GM19025 (cell line): ENCODE measurements at regions not wholly inside any gene's neighbourhood (a gene's known extent, or its start where the extent isn't known, plus 50 kb on each side); places are given as distances from the start of the nearest gene placed in this dataset.

ENCODE experiments used
- ATAC-seq: cut with Tn5 transposase; IDR thresholded peaks from one replicate; pipeline ENCODE4 v1.9.1; 2021; ENCODE audit warnings: mild to moderate bottlenecking, low read depth, moderate library complexity; ENCODE audit not compliant: unreplicated experiment

DNA sequence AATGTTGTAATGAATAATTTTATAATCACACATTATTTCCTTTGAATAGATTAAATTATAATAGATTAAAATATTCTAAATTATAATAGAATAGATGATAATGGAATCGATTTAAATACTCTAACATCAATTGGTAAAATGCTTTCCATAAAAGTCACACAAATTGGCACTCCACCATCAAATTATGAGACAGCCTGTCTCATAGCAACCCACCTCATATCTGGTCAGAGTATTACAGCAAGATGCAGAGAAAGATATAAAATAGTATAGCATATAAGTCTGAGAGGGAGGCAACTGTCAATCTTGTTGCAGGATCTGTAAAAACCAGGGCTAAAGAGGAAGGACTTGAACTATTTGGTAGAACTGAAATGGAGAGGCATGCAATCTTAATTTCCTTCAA lies 98.4 kb upstream of the NCKAP5 start:
- no peak for ATAC-seq

DNA sequence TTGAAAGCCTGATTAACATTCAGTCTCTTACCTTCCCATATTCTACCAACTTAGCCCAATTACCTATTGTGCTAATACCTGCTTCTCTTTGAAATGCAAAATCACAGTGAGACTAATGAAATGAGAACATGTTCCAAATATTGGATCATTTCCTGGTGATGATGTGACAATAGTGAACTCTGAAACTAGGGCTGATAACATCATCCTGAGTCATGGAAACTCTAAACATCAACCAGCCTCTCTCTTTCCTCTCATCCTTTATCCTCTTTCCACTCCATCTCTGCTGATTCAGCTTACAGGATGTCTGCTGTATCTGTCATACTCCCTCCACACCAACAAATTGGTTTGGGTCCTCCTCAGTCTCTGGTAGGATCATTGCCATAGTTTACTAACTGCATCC lies 98.8 kb upstream of the NCKAP5 start:
- no peak for ATAC-seq

DNA sequence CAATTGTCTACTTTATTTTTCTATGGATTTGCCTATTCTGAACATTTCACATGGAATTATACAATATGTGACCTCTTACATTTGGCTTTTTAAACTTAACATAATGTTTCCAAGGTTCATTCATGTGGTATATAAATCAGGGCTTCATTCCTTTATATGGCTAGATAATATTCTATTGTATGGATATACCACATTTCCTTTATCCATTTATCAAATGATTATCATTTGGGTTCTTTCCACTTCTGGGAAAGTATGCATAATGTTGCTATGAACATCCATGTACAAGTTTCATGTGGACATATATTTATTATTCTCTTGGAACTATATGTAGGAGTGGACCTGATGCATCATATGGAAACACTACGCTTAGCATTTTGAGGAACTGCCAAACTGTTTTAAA lies 99.7 kb upstream of the NCKAP5 start:
- no peak for ATAC-seq

DNA sequence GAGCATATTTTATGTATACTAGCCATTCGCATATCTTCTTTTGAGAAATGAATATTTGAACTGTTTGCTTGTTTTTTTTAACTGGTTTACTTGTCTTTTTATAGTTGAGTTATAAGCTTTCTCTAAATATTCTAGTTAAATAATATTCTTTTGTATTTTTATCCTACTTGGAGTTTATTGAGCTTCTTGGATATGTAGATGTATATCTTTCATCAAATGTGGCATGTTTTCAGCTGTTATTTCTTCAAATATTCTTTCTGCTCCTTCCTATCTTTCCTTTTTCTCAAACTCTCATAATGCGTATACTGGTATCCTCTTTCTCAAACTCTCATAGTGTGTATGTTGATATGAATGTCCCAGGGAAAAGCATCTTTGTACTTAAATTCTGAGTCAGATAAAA lies 100.3 kb upstream of the NCKAP5 start:
- ATAC-seq, result no peak

DNA sequence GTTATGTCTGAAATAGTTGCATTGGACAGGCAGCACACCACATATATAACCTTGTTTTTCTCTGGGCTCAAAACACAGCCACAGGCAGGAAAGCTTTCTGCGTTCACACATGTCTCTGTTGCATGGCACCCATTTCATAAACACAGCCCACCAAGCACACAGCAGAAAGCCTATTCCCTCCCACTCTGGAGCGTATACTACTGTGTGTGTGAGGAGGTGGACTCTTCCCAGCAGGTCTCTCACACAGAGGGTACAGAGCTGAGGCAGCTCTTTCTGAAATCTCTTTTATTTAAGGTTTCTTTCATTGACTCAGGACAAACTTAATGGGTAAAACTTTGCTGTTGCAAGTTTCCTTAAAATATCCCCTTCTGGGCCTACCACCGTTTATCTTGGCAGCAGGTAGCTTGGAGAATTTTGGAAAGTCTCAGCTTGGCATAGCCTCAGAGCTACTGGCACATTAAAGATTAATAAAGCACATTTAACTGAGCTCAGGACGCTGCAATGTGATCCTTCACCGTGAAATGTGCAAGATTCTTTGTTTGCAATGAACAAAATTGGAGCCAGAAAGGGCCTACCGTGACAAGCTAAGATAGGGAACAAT lies 105.1 kb upstream of the NCKAP5 start:
- ATAC-seq, result no peak

DNA sequence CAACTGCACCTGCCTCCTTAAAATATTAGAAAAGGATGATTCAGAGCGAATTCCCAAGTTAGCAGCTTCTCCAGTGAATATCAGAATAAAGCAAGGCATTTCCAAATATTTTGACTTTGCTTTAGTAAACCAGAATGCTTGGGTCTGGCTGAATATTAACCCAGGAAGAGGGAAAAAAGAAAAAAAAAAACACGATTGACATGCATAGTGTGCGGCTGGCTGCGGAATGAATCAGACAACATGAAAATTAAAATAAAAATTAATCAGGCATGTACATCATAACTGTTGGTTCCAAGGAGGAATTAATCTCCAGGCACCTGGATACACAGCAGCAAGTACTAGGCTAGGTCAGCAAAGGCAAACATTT lies 105.8 kb upstream of the NCKAP5 start:
- ATAC-seq, result no peak

DNA sequence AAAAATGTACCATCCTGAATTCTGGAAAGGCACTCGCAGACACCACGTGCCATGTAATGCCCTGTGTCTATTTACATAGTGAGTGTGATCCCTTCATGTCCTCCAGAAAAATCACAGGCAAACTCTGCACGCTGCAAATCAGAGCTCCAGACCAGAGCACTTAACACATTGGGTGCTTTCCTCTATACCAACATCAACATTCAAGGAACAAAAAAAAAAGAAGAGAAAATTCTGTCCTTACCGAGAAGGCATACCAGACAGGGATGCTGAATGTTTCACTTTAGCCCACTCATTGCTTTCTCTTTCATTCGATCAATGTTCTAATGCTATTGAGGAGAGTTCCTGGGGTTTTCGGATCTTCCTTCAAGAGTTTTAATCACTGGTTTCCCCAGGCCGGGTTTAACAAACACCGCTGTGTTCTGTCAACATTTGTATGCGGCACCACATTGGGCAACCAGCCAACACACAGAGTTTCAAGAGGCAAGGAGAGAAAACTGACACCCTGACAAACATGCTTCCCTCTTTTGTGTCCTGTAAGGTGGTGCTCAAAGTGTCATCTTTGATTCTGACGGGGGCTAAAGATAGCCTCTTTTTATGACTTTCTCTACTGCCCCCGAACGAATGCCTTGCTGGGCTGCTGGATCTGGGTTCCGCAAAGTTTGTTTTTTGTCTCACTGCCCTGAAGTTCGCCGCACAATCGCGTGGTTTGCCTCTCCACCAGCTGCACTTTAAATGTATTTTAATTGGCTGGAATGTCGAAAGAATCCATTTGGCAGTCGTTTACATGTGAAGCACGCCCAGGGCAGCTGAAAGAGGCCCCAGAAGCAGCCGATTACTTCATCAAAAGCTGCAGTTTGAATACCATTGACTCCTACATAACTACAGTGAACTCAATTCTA lies 106.4 kb upstream of the NCKAP5 start:
- ATAC-seq, result no peak

DNA sequence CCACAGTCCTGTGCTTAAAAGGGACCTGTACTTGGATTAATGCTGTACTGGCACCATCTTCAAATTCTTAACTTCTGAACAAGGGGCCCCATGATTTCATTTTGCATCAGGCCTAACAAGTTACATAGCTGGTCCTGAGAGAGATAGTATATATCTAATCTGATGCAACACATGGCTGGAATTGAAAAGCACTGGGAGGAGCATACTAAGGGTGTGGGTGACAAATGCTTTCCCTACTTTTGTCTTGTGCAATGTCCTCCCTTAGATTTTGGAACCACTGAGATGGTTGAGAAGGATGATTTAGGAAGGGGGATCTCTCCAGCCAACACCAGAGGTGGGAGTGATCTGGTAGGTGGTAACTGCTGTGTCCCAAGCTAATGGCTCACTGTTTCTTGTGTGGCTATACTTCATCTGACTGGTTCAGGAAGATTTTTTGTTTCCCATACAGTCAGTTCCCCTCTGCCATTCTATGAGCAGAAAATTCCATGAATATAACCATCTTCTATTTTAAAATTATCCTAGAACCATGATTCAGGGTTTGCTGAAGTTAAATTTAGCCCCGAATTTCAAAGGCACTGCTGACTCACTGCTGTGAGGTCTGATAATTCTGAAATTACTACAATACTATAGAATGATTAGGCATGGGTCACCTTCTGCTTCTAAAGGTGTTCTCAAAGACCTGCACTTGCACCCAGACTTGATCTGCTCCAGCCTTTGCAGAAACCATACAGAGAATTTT lies 108.3 kb upstream of the NCKAP5 start:
- ATAC-seq, result no peak

DNA sequence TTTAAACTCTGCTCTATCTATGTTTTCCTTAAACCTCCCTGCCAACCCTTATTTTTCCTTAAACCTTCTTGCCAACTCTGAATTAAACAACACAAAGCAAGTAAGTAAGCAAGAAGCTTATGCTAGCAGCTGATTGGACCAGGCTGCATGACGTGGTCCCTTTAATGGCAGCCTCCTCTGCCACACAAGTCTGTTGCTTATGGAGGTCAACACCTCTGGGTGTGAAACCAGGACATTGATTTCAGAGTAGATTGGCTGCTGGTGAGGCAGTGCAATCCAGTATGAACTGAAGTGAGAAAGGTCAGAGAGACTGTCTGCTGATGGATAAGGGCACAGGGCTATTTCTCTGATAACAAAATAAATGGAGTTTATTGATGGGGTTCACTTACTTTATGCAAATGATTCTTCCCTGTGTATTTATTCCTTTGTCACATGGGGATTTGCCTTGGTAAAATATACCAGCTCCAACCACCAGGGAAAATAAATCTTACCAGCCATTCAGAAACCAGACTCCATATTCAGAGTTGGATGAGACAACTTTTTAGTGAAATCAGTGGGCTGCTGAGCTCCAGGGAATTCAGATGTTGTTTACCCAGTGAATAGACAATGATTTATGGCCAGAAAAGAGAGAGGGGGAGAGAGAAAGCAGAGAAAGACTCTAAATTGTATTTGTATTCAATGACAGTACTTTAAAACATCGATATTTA lies 112.2 kb upstream of the NCKAP5 start:
- no peak for ATAC-seq

DNA sequence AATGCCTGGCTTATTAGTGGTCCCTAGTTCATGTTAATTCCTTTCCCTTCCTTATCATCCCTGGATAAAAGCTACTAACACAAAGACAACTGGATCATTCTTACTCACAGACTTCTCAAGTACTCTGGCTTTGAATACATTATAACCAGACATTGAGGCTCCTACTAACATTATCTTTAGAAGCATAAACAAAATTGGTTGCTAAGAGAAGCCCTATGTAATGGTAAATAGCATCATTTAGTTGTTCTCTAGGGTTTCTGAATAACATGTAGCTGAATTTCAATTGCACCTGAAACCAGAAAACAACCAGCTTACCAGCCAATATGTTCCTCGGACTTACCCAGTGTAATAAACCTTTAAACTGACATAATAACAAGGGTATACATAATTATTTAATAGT lies 114.1 kb upstream of the NCKAP5 start:
- no peak for ATAC-seq

DNA sequence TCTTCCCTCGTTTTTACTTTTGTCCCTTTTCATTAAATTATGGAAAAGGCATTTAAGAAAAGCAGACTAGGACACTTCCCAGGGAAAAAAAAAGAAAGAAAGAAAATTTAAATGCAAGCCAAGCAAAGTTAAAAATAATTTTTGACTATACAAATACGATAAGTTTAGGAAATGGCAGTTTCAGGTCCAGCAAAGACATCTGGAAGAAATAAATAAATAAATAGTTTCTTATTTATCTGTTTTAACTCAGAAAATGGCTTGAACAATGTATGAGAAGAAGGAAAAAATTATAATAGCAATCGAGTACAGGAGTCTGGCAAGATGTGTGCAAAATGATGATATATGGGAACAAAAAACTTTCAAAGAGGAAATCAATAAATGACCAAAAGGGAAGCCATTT lies 114.6 kb upstream of the NCKAP5 start:
- ATAC-seq, result no peak

DNA sequence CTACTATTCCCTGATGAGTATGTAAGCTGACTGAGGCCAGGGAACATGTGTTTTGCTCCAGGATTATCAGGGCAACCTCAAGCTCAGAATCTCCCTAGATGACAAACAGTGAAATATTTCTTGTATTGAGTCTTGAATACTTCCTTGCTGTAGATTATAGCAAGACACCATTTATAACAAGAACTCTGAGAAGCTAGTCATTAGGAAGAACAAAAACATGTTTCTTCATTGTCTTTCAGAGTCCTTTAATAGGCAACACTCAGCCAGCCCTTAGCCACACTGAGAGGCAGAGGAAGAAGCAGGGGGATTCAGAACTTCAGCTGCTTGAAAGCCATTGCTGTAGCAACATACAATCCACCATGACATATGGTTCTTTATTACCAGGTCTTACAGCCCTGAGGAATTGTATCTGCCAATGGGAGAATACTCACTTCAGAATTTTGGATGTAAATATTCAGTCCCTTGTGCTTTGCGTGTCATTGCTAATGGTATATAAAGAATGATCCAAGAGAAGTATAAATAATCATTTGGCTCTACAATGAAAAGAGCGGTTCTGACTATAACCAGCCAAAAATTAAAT lies 117.5 kb upstream of the NCKAP5 start:
- no peak for ATAC-seq

DNA sequence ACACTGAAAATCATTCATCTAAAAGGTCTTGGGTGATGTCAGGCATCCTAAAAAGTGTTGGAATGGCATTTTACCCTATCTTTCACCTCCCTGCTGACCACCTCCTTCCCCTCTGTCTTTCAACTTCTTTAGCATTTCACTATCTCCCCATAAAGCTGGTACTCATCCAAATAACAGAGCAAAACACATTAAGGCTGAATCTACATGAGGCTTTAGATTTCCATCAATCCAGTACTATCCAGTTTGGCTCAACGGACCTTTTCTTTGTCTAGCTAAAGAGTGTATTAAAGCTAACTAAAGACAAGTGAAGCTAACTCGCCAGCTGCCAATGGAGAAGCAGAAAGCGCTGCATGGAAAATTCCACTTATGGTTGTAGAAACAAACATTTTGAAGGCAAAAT lies 122.5 kb upstream of the NCKAP5 start:
- ATAC-seq, result no peak

DNA sequence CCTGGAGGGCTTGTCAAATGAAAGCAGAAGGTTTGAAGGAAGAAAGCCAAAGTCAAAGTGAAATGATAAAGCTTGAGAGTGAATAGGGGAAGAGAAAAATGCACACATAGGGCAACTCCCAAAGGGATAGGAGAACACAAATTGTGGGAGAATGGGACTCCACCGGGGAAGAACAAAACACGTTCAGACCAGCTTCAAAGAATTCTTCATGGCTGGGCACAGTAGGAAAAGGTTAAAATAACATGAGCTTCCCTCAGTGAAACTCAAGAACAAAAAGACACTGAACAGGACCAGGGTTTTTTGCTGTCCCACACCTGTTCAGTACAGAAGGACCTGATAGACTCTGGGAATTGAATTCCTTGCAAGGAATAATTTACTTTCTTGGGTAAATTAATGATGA lies 123.1 kb upstream of the NCKAP5 start:
- no peak for ATAC-seq

DNA sequence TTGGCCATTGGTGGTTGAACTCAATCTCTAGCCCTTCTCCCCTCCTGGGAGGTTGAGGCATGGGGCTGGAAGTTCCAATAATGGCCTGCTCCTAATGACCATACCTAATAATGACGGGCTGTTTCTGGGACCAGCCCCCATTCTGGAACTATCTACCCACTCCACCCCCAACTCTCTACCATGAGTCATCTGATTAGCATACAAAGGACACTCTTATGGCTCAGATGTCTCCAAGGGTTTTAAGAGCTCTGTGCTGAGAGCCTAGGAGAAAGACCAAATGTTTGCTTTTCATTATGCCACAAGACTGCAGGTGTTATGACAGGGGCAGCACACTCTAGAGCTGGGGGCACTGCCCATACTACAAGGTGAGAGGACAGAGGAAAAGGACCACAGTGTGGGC lies 137.0 kb upstream of the NCKAP5 start:
- ATAC-seq, result no peak

DNA sequence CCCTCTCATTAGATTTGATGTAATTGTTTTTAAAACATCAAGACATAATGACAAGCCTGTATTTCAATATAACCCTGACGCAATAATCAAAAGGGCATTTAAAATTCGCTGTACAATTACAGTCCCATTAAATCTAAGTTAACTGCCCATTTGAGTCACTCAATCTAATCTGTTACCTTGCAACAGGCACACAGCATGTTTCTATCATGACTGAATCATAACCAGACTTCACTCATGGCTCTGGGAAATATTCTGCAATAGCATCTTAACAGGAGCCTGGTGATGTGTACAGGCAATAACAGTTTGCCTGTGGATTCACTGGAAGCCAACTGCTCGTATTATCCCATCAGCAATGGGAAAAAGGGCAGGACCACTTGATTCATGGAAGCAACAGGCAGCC lies 142.3 kb upstream of the NCKAP5 start:
- ATAC-seq, result no peak

DNA sequence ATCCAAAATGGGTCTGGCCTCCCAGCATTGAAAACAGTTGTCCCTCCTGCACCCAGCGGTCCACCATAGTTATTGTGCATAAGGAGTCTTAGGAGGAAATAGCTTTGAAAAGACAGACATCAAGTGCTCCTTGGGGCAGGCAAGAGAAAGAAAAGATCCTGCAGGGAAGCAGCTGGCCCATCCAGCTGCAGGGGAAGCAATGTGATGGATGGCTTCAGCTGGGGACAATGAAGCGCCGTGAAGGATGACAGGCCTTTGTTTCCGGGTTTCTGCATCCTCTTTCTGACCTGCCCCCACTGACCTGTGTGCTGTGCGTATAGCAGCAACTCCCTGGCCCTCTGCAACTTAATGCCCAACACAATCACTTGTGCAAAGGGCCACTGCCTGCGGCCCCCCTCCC lies 142.9 kb upstream of the NCKAP5 start:
- ATAC-seq, result no peak

DNA sequence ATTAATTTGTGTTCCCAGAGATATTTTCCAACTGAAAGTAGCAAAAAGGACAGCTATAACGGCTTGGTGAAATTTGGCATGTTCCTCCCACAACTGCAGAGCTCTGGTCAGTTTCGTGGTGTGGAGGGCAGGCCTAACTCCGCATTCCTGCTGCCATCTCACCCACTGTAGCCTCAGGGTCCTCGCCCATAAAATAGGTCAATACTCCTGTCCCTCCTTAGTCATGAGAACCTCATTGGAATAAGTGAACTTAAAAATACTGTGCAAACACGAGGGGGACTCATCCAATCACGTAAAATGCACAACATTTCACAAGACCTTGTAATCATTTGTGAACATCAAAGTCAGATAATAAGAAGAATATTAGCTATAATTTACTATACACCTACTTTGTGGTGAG lies 143.5 kb upstream of the NCKAP5 start:
- no peak for ATAC-seq

DNA sequence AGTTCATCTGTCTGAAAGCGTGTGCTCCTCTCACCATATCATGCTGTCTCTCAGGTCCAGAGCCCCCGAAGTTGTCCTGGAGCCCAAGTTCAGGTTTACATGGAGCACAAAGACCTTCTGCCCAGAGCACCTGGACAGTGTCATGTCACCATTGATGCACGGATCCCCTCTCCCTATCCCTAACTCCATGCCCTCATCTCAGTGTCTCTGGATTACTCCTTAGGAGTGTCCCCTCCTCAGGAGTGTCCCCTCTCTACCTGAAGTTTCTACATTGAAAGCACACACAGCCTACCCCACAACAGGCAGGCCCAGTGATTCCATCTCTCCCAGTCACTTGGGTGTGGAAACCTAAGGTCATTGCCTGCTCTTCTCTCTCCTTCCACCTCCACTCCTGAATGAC lies 144.1 kb upstream of the NCKAP5 start:
- ATAC-seq, result no peak

DNA sequence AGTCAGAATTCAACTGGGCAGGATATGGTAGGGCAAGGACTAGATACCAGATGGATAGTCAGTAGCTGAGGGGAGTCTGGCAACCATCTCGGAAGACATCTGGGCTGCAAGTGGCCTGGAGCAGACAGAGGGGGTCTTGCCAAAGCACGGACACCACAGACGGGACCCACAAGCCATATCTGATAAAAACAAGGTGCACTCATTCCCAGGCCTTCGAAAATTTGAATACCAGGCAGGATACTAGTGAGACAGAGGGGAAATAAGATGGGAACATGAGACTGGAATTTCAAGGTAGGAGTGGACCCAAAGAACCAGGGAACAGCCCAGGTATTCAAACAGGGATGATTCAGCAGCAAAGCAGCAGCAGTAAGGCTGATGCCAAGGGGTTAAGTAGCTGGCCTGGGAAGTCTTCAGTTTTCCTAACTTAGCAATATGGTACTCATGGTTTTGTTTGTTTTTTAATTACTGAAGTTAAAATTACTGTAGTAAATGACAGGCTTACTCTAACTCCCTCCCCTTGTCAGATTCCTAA lies 144.9 kb upstream of the NCKAP5 start:
- no peak for ATAC-seq
